GM19099 (cell line): ENCODE measurements at regions not wholly inside any gene's neighbourhood (a gene's known extent, or its start where the extent isn't known, plus 50 kb on each side); places are given as distances from the start of the nearest gene placed in this dataset.

ENCODE experiments used
- POLR2A ChIP-seq: IDR thresholded peaks from 3 replicates; pipeline ENCODE4 v1.6.1; 2011; ENCODE audit warnings: low read depth; ENCODE audit not compliant: insufficient read length; ENCODE audit errors: extremely low read depth

- no peak for TF ChIP-seq POLR2A
These were observed 1473.6 kb downstream of the BRD1 start for GRCh38 chr22:48354096-48354495.

DNA sequence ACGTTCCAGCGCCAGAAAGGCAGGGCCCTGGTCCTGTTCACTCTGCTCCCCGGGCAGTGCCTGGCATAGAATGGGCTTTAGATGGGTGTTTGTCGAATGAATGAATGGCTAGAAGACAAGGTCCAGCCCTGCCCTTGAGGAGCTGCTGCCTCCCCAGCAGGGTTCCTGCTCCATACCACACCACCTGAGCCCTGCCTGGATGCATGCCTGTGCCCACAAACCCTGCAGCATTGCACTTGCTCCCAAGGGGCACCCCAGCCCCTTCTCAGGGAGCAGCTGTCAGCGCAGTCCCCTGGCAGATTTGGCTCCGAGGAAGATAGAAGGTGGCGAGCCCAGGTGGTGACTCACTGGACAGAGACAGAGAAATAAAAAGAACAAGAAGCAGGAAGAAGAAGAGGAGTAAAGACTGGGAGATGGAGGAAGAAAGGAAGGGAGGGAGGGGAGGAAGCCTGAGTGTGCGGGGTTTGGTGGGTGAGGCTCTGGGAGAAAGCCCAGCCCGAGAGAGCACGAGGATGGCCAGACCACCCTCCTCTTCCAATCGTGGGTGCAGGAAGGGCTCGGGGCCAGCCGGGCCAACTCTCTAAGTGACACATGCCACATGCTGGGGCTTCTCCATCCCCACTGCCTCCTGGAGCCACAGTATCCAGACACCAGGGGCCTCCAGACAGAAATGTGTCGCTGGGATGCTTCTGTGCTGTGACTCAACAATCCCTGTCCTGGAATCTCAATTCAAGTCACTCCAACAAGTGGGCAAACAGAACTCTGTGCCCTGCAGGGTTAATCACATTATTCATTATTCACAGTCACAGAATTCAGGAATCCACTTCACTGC is 1474.3 kb downstream of the BRD1 start:
- TF ChIP-seq POLR2A = no peak

- no peak for TF ChIP-seq POLR2A
These were observed 1475.4 kb downstream of the BRD1 start for GRCh38 chr22:48352086-48352911.

GRCh38 chr22:48351376-48352085 is 1476.1 kb downstream of the BRD1 start:
- no peak for TF ChIP-seq POLR2A

DNA sequence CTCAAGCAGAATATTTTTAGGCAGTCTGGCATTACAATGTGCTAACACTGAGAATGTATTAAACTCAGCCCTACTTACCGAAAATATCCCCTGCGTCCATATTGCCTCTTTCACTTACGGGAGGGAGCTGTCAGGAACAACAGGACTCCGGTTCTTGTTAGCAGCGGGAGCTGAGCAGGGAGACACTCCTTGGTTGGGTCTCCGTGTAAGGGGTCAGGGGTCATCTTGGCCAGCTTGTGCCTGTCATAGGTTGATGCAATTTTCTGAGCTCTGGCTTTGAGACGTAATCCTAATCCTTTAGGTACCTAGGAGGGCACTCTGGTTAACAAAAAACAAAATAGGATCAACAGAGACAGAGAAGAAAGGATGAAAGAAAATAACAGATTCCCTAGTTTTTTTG is 1477.2 kb downstream of the BRD1 start:
- TF ChIP-seq POLR2A = no peak

DNA sequence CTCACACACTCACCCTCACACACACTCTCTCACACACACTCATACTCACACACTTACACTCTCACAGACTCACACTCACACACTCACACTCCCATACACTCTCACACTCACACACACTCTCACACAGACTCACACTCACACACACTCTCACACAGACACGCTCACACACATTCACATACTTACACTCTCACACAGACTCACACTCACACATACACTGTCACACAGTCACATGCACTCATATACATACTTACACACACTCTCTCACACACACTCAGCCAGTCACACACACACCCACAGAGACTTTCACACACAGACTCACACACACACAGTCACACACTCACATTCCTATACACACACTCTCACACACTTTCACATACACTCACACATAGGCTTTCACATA is 1478.8 kb downstream of the BRD1 start:
- TF ChIP-seq POLR2A = no peak

DNA sequence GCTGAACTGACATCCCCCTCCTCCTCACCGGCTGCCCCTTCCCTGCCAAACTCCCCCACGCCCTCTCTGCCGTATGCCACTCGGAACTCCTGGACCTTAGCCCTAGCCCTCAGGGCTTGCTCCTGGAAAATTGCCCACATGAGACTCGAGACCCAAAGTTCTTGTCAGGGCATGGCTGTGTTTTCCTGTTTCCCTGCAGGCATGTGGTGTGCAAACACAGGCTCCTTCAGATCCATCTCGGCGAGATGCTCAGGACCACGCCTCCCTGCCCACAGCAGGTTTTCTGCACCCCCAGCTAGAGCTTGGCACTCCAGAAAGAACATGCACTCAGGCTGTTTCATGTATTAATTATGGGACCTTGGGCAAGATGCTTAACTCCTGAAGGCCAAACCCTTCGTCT is 1480.4 kb downstream of the BRD1 start:
- no peak for TF ChIP-seq POLR2A

DNA sequence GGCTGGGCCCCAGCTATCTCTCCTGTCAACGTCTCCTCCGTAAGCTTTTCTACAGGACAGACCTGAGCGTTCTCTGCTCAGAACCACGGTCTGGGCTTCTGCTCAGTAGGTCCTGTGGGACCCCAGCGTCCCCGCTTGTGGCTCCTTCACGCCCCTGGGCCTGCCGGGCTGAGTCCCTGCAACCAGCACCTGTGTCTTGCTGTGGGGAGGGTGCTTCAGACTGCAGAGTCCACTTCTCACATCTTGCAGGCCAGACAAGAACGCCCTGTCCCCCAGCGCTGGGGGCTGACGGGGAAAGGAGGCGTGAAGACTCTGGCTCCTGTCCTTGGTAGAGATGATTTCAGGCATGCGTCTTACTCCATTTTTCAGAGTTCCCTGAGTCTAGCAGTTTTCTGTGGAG is 1480.8 kb downstream of the BRD1 start:
- TF ChIP-seq POLR2A = no peak

DNA sequence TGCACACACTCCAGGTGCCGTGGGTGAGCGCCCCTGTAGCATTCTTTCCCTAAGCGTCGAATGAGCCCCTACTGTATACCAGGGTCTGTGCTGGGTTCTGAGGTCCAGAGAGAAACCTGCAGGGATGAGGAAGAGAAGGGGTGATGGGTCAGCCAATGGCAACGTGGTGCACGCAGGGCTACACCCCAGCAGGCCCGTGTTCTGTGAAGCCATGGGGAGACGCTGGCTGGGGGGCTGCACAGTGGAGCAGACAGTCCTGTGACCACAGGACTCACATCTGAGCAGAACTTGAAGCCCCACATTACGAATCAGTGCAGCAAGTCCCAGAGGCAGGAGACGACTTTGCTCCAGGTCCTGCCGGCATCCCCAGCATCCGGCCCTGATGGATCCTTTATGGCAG is 1481.4 kb downstream of the BRD1 start:
- TF ChIP-seq POLR2A = no peak

DNA sequence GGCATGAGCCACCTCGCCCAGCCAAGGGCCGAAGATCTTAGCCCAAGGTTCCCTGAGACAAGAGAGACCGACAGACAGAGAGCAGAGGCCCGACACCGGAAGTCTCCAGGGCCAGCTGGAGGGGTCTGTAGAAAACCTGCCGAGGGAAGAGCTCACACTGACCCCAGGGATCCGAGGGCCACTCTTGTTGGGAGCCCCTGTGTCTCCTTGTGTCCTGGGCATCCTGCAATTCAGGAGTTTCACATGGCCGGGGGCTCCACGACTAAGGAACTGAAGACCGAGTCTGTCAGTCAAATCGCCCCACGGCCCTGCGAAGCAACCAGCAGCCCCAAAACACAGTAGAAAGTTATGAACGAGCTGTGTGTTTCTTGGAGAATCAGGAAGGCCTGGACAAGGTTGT is 1482.0 kb downstream of the BRD1 start:
- TF ChIP-seq POLR2A = no peak

DNA sequence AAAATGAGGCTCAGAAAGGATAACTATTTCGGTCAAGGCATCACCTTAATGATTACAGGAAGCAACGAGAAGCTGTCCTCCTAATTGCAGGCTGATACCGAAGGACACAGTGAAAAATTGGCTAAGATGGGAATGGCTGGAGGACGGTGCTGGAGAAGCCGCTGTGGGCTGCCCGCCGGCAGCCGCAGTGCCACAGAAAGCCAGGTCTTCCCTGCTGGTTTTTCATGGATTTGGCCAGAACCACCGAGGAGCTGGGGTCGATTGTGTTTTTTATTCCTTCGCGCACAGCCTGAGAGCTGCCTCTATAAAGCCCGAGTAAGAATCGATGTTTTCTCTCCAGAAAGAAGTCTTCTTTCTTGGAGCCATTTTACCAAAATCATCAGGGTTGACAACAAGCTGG is 1484.2 kb downstream of the BRD1 start:
- no peak for TF ChIP-seq POLR2A

- TF ChIP-seq POLR2A = no peak
These were observed 1484.9 kb downstream of the BRD1 start for GRCh38 chr22:48342732-48343131.

DNA sequence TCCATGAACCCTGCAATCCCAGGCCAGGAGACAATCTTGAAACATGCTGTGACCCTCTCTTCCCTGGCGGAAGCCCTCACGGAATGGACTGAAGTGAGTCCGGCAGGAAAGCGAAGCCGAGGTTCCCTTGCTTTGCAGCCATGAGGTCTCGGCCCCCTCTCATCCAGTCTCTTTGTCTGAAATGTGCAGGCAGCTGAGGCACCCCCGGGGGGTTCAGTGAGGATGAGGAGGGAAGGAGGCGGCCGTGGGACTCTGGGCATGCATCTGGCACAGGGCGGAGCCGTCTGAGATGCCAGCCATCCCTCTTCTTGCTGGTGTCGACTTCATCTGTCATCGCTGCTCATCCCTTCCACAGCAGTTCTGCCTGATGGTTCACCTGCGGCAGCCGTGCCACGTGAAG is 1485.7 kb downstream of the BRD1 start:
- no peak for TF ChIP-seq POLR2A

- no peak for TF ChIP-seq POLR2A
These were observed 1486.7 kb downstream of the BRD1 start for GRCh38 chr22:48340727-48341709.
